SK-N-MC (cell line): ENCODE measurements at regions not wholly inside any gene's neighbourhood (a gene's known extent, or its start where the extent isn't known, plus 50 kb on each side); places are given as distances from the start of the nearest gene placed in this dataset.

Experiments
- DNase-seq: peaks from one replicate; pipeline ENCODE4 v3.0.0-alpha.2; 2011; ENCODE audit warnings: low read depth, low spot score
- H3K27ac ChIP-seq: fragments of 200-600 bp; sonication (generic); 2 replicates; pipeline ENCODE4 v1.5.1; 2016; ENCODE audit warnings: mixed run types
- H3K36me3 ChIP-seq: fragments of 200-600 bp; sonication (generic); 2 replicates; pipeline ENCODE4 v1.6.1; 2017; ENCODE audit warnings: antibody characterized with exemption, low read length, mixed read lengths; ENCODE audit not compliant: insufficient read depth
- H3K4me3 ChIP-seq: fragments of 200-600 bp; sonication (generic); 2 replicates; pipeline ENCODE4 v1.5.1; 2016
- H3K9ac ChIP-seq: fragments of 200-600 bp; sonication (generic); 2 replicates; pipeline ENCODE4 v1.8.0; 2017; ENCODE audit warnings: mixed run types, mixed read lengths; ENCODE audit not compliant: insufficient read length
- H3K9me3 ChIP-seq: fragments of 200-600 bp; sonication (generic); 2 replicates; pipeline ENCODE4 v1.6.1; 2017; ENCODE audit warnings: low read depth, mild to moderate bottlenecking, antibody characterized with exemption, low read length, moderate library complexity, mixed read lengths
- EZH2 ChIP-seq: fragments of 200-600 bp; sonication (generic); IDR thresholded peaks from one replicate; pipeline ENCODE4 v1.6.1; 2017; ENCODE audit warnings: antibody characterized with exemption
- FOXP2 ChIP-seq: optimal IDR thresholded peaks from 2 replicates; pipeline ENCODE3; 2011; ENCODE audit warnings: mild to moderate bottlenecking, moderate library complexity; ENCODE audit not compliant: insufficient read depth; ENCODE audit errors: extremely low read length, control extremely low read depth
- POLR2AphosphoS5 ChIP-seq: IDR thresholded peaks from 2 replicates; pipeline ENCODE4 v1.6.1; 2012; ENCODE audit warnings: mild to moderate bottlenecking, low read depth, low read length, borderline replicate concordance

DNA sequence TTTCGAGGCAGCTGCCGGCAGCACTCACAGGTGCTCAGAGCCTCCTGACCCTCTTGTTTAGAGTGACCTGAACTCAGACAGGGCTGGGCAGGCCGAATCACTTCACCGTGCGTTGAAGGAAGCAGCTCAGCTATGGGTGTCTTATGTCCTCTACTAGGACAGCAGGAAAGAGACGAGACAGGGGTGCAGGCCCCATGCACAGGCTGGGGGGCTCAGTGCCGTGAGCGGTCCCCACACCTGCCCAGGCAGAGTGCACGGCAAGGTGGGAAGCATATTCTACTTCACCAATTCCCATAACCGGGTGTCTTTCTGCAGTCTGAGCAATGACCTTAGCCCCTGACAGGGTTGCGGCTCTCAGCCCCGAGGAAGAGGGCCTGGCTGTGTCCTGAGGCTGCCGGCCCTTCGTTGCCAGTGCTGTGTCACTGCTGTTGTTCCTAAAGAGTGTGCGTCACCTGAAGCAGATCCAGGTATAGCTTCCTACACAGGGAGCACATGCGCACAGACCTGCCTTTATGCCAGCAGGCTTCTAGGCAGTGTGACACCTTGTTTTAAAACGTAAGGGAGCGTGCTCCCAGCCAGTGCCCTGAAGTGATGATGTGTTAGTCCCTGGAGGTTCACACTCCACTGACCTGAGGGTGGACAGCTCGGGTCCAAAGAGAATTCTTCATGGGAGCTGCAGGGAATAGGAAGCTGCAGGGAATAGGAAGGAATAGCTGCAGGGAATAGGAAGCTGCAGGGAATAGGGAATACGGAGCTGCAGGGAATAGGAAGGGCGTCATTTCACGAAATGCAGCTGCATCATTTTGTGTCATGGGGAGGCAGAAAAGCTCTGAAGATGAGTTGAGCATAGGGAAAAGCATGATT, 207.9 kb upstream of the SALL3 start:
- H3K9ac ChIP-seq = no peak overlapping the region
- TF ChIP-seq FOXP2 = no peak
- no peak for TF ChIP-seq EZH2
- no peak for TF ChIP-seq POLR2AphosphoS5
- H3K36me3 ChIP-seq = no peaks in the 10 kb centered on the region
- H3K27ac ChIP-seq = no peak overlapping the region
- no peak overlapping the region for H3K4me3 ChIP-seq
- DNase-seq = no peak
- no peaks in the 10 kb centered on the region for H3K9me3 ChIP-seq

DNA sequence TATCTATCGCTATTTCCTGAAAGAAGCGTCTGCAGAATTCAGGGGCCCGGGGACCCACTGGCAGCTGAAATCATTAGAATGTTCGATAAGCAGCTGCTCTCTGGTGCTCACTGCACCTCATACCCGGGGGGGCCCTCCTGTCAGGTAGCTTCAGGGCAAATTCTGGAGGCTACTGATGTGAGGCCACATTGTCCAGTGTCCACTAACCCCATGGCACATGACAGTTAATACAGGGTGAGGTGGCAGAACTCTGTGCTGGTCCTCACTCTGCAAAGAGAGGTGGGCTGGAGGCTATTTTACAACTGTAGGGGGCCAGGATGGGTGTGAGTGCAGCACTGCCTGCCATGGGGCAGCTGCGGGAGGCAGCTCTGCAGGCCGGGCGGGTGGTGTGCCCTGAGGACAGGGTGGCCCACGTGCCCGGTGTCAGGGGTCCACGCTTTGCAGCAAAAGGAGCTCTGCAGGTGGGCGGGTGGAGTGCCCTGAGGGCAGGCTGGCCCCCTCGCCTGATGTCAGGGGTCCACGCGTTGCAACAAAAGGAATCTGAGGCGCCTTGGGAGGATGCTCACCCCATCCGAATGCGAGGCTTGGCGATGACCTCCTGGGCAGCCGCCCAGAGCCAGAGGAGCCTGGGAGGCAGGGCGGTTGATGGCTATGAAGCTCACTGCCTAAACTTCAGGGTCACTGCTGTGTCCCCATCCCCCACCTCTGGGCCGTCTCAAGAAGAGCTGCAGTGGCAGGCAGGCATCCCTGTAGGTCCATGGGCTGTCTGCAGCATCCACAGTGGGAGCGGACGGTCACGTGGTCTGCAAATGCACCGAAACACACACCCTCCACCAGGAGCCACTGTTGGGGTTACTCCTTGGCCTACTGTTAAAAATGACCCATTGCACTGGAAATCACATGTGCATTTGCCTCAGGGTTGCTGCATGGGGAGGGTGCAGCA, 207.0 kb upstream of the SALL3 start:
- H3K9me3 ChIP-seq = no peaks in the 10 kb centered on the region
- H3K27ac ChIP-seq = no peak overlapping the region
- H3K36me3 ChIP-seq = no peaks in the 10 kb centered on the region
- H3K9ac ChIP-seq = no peak overlapping the region
- H3K4me3 ChIP-seq = no peak overlapping the region
- TF ChIP-seq FOXP2 = no peak
- TF ChIP-seq EZH2 = no peak
- no peak for TF ChIP-seq POLR2AphosphoS5
- no peak for DNase-seq

DNA sequence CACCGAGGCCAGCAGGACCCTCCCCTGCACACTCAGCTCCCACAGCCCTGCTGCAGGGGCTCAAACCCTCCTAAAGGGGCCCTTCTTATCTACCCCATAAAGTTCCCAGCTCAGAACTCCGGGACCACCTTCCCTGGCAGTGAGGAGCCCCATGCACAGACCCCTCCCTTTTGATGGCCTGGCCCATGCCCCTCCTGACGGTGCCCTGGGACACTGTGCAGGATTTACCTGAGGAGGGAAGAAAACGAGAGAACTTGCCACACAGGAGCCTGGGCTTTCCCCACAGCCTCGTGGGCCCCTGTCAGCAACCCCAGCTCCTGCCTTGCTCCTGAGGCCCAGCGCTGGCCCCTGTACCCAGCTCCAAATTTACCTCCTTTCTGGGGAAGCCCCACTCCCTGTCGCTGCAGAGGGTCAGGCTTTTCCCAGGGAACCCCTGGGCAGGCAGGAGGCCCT, 206.3 kb upstream of the SALL3 start:
- no peak overlapping the region for H3K9ac ChIP-seq
- no peak for DNase-seq
- H3K27ac ChIP-seq = no peak overlapping the region
- TF ChIP-seq POLR2AphosphoS5 = no peak
- TF ChIP-seq EZH2 = no peak
- TF ChIP-seq FOXP2 = no peak
- no peaks in the 10 kb centered on the region for H3K9me3 ChIP-seq
- no peaks in the 10 kb centered on the region for H3K36me3 ChIP-seq
- H3K4me3 ChIP-seq = no peak overlapping the region

DNA sequence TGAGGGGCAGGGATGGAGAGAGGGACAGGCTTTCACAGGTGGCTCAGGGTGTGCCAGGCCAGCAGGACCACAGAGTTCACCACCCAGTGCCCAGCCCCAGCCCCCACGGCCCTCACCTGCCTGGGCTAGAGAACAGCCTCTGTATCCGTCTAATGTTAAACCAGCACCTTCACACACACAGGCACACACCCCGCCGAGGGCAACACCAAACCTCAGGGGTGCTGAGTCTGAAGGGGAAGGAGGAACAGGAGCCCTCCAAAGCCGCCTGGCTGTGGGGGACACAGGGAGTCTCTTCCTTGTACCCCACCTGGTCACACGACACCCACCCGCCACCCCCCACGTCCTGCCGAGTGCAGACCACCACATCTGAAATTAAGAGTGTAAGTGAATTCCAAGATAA, 205.8 kb upstream of the SALL3 start:
- Histone ChIP-seq H3K4me3 (no peak overlapping the region), H3K9ac (no peak overlapping the region), H3K27ac (no peak overlapping the region), H3K36me3 (no peaks in the 10 kb centered on the region), H3K9me3 (no peaks in the 10 kb centered on the region)
- TF ChIP-seq FOXP2 (no peak), EZH2 (no peak), POLR2AphosphoS5 (no peak)
- DNase-seq = no peak

GRCh38 chr18:78774741-78775141, 204.9 kb upstream of the SALL3 start:
- no peaks in the 10 kb centered on the region for H3K9me3 ChIP-seq
- no peak for TF ChIP-seq FOXP2

DNA sequence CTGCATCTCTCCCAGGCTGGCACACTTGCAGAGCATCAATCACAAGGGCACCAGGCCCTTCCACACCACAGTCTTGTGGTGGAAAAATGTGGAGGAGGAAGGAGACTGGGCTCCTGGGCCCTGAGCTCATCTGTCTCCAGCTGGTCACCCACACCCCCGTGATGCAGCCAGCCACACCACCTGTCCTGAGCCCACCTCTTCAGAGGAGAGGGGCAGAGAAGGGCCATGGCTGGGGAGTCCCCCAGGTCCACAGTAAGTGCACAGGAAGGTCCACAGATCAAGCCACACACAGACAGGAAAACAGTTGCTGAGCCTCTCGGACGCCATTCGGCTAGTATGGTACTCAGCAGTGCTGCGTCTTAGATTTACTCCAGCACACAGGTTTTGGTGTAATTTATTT, 203.5 kb upstream of the SALL3 start:
- H3K9me3 ChIP-seq = no peaks in the 10 kb centered on the region
- H3K9ac ChIP-seq = no peak overlapping the region
- H3K4me3 ChIP-seq = no peak overlapping the region
- H3K36me3 ChIP-seq = no peaks in the 10 kb centered on the region
- no peak for DNase-seq
- TF ChIP-seq POLR2AphosphoS5 (no peak), FOXP2 (no peak), EZH2 (no peak)
- H3K27ac ChIP-seq = no peak overlapping the region

More at GRCh38 chr18:78774741-78775141, 204.9 kb upstream of the SALL3 start:
- H3K4me3 ChIP-seq = no peak overlapping the region
- no peak overlapping the region for H3K27ac ChIP-seq
- no peaks in the 10 kb centered on the region for H3K36me3 ChIP-seq
- no peak overlapping the region for H3K9ac ChIP-seq
- DNase-seq = no peak

DNA sequence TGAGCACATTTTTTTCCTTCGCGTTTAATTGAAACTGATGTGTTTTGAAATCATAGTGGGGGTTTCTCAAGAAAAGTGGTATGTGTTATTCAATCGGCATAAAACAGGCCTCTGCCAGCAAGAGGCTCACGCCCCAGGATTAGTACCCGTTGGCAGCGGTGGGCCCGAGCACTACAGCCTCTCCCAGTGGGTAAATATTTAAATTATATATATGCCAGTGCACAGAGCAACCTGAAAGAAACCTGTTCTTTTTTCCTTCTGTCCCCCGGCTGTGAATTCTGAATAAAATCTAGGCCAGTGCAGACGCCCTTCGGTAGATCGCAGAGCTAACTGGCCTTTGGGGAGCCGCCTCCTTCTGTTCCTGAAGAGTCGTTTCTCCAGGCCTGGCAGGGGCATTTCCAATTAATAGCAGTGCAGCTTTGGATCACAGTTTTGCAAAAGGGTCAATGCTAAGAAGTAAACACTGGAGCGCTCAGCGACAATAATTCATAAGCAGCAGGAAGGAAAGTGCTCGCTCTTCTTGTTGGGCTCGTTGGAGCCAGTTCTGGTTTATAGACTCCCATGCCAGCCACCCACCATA, 202.8 kb upstream of the SALL3 start:
- DNase-seq = no peak
- TF ChIP-seq EZH2 (no peak), POLR2AphosphoS5 (no peak), FOXP2 (no peak)
- H3K9me3 ChIP-seq = no peaks in the 10 kb centered on the region
- H3K36me3 ChIP-seq = no peaks in the 10 kb centered on the region
- H3K27ac ChIP-seq = no peak overlapping the region
- no peak overlapping the region for H3K9ac ChIP-seq
- H3K4me3 ChIP-seq = no peak overlapping the region

DNA sequence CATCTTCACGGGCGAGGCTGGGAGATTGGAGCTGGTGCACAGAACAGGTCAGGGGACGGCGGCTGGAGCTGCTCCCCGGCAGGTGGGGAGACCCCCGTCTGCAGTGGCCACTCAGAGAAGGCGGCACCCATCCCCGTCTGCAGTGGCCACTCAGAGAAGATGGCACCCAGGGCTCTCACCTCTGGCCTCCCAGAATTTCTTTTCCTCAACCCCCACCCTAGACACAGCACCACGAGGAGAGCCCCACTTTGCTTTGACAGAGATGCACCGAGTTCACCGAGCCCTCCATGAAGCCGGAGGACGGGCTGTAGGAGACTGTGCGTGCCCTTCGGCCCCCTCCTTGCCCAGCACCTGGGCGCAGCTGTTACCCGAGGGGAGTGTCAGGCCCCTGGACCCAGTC, 201.6 kb upstream of the SALL3 start:
- no peak overlapping the region for H3K9ac ChIP-seq
- TF ChIP-seq POLR2AphosphoS5 (no peak), FOXP2 (no peak), EZH2 (no peak)
- H3K36me3 ChIP-seq = no peaks in the 10 kb centered on the region
- H3K9me3 ChIP-seq = no peaks in the 10 kb centered on the region
- no peak for DNase-seq
- H3K4me3 ChIP-seq = no peak overlapping the region
- H3K27ac ChIP-seq = no peak overlapping the region
